Endothelial cell (in vitro differentiated cells): ENCODE measurements at regions not wholly inside any gene's neighbourhood (a gene's known extent, or its start where the extent isn't known, plus 50 kb on each side); places are given as distances from the start of the nearest gene placed in this dataset.
A peak's percentile ranks its signal among the peaks of the same experiment; 100 is the strongest.

Experiments
- DNase-seq: peaks from one replicate; pipeline ENCODE4 v3.0.0; 2021; ENCODE audit warnings: low spot score
- H3K27ac Mint-ChIP-seq: one replicate; pipeline ENCODE4 v1.8.0; 2021; ENCODE audit warnings: mixed read lengths, inconsistent platforms; ENCODE audit not compliant: unreplicated experiment
- H3K27me3 Mint-ChIP-seq: one replicate; pipeline ENCODE4 v1.8.0; 2021; ENCODE audit warnings: mild to moderate bottlenecking, moderate library complexity, mixed read lengths, inconsistent platforms; ENCODE audit not compliant: unreplicated experiment
- H3K36me3 Mint-ChIP-seq: one replicate; pipeline ENCODE4 v1.8.0; 2021; ENCODE audit warnings: mild to moderate bottlenecking, low read depth, mixed read lengths, inconsistent platforms; ENCODE audit not compliant: unreplicated experiment
- H3K4me1 Mint-ChIP-seq: one replicate; pipeline ENCODE4 v1.8.0; 2021; ENCODE audit warnings: mild to moderate bottlenecking, mixed read lengths, inconsistent platforms; ENCODE audit not compliant: unreplicated experiment
- H3K4me3 Mint-ChIP-seq: one replicate; pipeline ENCODE4 v1.8.0; 2021; ENCODE audit warnings: mild to moderate bottlenecking, mixed read lengths, inconsistent platforms; ENCODE audit not compliant: unreplicated experiment
- H3K9me3 Mint-ChIP-seq: one replicate; pipeline ENCODE4 v1.8.0; 2021; ENCODE audit warnings: mixed read lengths, inconsistent platforms; ENCODE audit not compliant: unreplicated experiment
- TF ChIP-seq, protein P1 (sequence below): fragments of 200-600 bp; sonication (generic); IDR thresholded peaks from one replicate; pipeline ENCODE4 v1.5.0; 2021; ENCODE audit warnings: antibody characterized with exemption; ENCODE audit not compliant: unreplicated experiment

DNA sequence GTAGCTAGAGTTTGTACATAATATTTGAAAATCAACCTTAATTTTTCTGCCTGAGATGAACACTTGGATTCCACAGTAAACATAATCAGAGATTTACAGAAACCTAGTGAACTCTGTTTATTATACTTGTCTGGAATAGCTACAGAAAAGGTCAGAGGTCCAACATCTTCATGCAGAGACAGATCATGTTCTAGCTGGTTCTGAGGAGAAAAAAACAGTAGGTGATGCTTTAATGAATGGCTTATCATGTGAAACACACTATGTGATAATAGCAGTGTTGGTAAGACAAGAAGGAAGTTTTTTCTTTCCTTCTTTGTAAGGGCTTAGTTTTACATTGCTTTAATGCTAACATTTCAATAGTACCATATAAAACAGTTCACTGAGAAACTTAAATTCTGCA is 846.4 kb upstream of the ZEB2 start:
- TF ChIP-seq, protein P1, sequence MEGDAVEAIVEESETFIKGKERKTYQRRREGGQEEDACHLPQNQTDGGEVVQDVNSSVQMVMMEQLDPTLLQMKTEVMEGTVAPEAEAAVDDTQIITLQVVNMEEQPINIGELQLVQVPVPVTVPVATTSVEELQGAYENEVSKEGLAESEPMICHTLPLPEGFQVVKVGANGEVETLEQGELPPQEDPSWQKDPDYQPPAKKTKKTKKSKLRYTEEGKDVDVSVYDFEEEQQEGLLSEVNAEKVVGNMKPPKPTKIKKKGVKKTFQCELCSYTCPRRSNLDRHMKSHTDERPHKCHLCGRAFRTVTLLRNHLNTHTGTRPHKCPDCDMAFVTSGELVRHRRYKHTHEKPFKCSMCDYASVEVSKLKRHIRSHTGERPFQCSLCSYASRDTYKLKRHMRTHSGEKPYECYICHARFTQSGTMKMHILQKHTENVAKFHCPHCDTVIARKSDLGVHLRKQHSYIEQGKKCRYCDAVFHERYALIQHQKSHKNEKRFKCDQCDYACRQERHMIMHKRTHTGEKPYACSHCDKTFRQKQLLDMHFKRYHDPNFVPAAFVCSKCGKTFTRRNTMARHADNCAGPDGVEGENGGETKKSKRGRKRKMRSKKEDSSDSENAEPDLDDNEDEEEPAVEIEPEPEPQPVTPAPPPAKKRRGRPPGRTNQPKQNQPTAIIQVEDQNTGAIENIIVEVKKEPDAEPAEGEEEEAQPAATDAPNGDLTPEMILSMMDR, result no peak
- Mint-ChIP-seq H3K4me3 (no peak overlapping the region), H3K36me3 (no peaks in the 10 kb centered on the region), H3K27me3 (peaks cover 4% of the 10 kb centered on the region), H3K4me1 (peaks cover 21% of the 10 kb centered on the region), H3K27ac (peak overlapping the region; percentile 78), H3K9me3 (no peaks in the 10 kb centered on the region)
- DNase-seq, result no peak

DNA sequence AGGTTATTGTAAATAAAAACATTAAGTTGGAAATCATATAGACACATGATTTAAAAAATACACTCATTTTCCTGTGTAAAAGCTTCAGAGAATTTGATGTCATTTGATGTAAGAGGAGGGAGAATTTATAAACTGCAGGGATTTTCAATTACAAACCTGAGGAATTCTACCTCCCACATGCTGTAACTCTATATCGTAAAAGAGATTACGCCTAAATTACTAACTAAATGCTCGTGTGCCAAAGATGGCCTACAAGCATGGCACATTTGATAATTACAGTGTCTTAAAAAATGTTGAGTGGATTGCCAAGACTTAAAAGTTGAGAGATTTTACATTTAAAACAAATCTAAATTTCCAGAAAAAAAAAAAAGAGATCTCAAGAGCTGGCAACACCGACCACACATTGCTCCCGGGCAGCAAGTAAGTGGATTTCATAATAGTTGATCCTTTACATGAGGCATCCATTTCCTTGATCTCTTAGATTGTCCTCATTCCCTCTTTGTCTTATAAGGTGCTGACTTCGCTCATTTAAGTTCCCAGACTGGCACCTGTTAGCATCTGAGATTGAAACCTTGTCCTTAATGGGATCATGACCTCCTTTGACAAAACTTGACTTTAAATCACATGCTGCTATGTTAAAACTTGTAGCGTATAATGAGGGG is 840.3 kb upstream of the ZEB2 start:
- Mint-ChIP-seq H3K4me3 (no peak overlapping the region), H3K36me3 (no peaks in the 10 kb centered on the region), H3K27ac (no peak overlapping the region), H3K4me1 (no peaks in the 10 kb centered on the region), H3K27me3 (no peaks in the 10 kb centered on the region), H3K9me3 (no peaks in the 10 kb centered on the region)
- TF ChIP-seq, protein P1, result no peak
- DNase-seq, result no peak

DNA sequence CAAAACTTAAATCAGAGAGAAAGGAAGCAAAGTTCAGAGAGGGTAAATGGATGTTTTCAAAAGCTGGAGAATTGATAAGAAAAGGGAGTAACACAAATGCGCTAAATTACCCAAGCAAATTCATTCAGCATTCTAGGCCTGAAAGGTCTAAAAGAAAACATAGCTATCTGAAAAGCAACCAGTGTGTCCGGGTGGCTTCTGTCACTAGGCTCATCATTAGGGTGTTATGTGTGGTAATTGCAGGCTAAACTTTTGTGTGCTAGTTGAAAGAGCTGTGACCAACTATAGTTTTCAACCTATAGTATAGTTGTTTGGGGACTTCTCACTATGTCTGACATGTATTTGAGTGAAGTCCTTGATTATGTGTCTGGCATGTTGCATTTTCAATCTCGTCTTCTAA is 839.6 kb upstream of the ZEB2 start:
- no peaks in the 10 kb centered on the region for H3K4me1 Mint-ChIP-seq
- no peaks in the 10 kb centered on the region for H3K9me3 Mint-ChIP-seq
- no peak overlapping the region for H3K4me3 Mint-ChIP-seq
- DNase-seq, result no peak
- TF ChIP-seq, protein P1, result no peak
- no peaks in the 10 kb centered on the region for H3K27me3 Mint-ChIP-seq
- H3K36me3 Mint-ChIP-seq, result no peaks in the 10 kb centered on the region
- no peak overlapping the region for H3K27ac Mint-ChIP-seq

DNA sequence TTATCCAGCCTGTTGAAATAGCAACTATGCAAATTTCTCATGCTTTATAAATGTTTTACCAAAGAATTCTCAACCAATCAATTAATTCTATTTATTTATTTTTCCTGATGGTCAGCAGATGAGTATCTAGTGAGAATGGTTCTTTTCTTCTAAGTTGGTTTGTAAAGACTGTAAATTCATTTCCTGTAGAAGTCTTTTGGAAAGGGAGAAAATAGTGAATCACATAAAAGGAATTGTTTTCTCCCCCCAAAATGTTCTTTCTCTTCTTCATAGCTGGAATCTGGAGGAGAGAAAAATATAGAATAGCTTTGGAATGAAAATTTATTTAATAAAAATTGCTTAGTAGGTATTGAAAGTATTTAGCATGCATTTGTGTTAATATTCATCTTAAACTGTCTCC is 836.1 kb upstream of the ZEB2 start:
- Mint-ChIP-seq H3K27ac (no peak overlapping the region), H3K27me3 (no peaks in the 10 kb centered on the region), H3K4me3 (no peak overlapping the region), H3K9me3 (no peaks in the 10 kb centered on the region), H3K4me1 (no peaks in the 10 kb centered on the region), H3K36me3 (no peaks in the 10 kb centered on the region)
- TF ChIP-seq, protein P1, result no peak
- DNase-seq, result no peak

DNA sequence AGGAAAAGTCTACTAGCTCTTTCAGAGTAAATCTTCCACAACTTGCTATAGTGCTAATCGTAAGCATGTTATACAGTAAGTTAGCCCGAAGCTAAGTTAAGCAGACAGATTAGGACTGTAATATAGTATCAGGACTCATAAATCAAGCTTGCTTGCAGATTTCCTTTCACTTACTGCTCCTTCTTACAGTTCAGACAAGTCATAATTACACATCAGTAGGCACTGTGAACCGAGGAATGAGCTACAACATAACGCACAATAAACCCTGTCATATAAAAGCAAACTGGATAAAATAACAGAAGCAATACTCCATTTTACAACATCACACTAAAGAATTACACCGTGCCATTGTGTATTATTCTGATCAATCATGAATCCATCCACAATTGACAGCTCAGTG is 832.6 kb upstream of the ZEB2 start:
- Mint-ChIP-seq H3K36me3 (no peaks in the 10 kb centered on the region), H3K9me3 (no peaks in the 10 kb centered on the region), H3K27ac (no peak overlapping the region), H3K4me1 (no peaks in the 10 kb centered on the region), H3K27me3 (no peaks in the 10 kb centered on the region), H3K4me3 (no peak overlapping the region)
- DNase-seq, result no peak
- TF ChIP-seq, protein P1, result no peak
